ENCODE measurements at regions not wholly inside any gene's neighbourhood (a gene's known extent, or its start where the extent isn't known, plus 50 kb on each side); places are given as distances from the start of the nearest gene placed in this dataset.
"Not testable (repeated sequence)": the region's sequence is repeated elsewhere in the genome, so short reads cannot be mapped to it uniquely, and the experiment has no call there.

DNA sequence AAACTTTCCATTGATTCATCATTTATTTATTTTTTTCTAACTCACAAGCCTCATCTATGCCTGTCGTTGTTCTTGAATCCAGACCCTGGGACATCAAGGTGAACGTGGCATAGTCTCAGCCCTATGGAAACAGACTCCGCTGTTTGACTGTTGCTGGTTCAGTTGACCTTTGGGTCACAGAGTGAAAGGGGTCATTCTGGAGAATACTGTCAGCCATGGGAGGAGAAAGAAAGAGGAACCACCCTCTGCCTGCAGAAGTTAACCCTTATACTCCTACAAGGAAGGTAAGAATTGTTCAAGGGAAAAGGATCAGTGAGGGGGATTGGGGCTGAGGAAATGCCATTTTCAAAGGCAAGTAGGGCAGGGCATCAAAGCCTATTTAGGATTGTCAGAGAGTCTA lies 387.6 kb upstream of the MAF start:
- Histone ChIP-seq H3K18ac (ENCODE audit: low read depth in 1 of 2, low read length in 2 of 2) (no peak overlapping the region), H3K9me3 (ENCODE audit: control insufficient read depth, low read length) (no peaks in the 10 kb centered on the region), H2BK12ac (ENCODE audit: low read length in 2 of 2) (no peak overlapping the region), H3K36me3 (ENCODE audit: control insufficient read depth in 1 of 2, insufficient read depth in 2 of 2, low read depth in 1 of 2, low read length in 2 of 2) (no peaks in the 10 kb centered on the region), H2BK120ac (ENCODE audit: low read depth, low read length) (no peak overlapping the region), H4K8ac (ENCODE audit: low read length) (no peak overlapping the region), H3K4me3 (ENCODE audit: insufficient read depth in 1 of 2, low read depth in 1 of 2, low read length in 2 of 2) (no peak overlapping the region), H3K9ac (ENCODE audit: low read length) (no peak overlapping the region), H2BK5ac (ENCODE audit: low read depth, low read length, poor library complexity, severe bottlenecking) (no peak overlapping the region), H3K4ac (ENCODE audit: low read depth in 1 of 2, low read length in 2 of 2) (no peak overlapping the region), H3K27ac (ENCODE audit: low read length, poor library complexity, severe bottlenecking) (no peak overlapping the region), H3K4me2 (ENCODE audit: low read length, poor library complexity, severe bottlenecking) (no peak overlapping the region), H2AFZ (ENCODE audit: low read depth, low read length) (no peak overlapping the region), H3K79me1 (replicated peaks; ENCODE audit: low read length, poor library complexity, severe bottlenecking) (no peaks in the 10 kb centered on the region), H3K14ac (ENCODE audit: low read length in 2 of 2) (no peak overlapping the region), H4K91ac (ENCODE audit: low read length) (no peak overlapping the region), H2BK15ac (ENCODE audit: low read depth, poor library complexity, severe bottlenecking) (no peak overlapping the region), H3K23ac (ENCODE audit: low read length in 2 of 2) (no peak overlapping the region), H2AK5ac (ENCODE audit: low read length, severe bottlenecking) (no peak overlapping the region), H3K4me1 (ENCODE audit: control insufficient read depth, insufficient read depth, low read depth, low read length) (no peaks in the 10 kb centered on the region), H3K27me3 (ENCODE audit: control insufficient read depth in 1 of 2, insufficient read depth in 1 of 2, low read length in 2 of 2) (no peaks in the 10 kb centered on the region)
- no peak for DNase-seq
- WGBS: 85% methylated on average over 3 of the region's 3 CpGs

DNA sequence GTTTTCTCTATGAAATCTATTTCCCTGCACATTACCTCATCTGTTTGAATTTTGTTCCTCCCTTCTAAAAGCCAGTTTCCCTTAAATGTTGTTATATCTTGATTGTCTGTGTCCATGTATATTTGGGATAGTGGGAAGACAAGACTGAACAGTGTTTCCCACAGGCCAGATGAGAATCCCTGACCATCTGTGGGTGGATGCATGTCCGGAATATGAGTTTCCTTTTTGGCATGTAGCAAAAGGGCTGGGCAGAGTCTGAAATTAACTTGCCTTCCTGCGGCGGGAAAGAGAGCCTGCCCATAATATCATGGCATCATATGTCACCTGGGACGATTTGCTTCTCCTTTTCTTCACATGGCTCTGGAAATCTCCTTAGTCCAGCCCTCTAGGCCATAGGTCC lies 385.8 kb upstream of the MAF start:
- Histone ChIP-seq H3K4me1 (ENCODE audit: control insufficient read depth, insufficient read depth, low read depth, low read length) (no peaks in the 10 kb centered on the region), H3K27ac (ENCODE audit: low read length, poor library complexity, severe bottlenecking) (no peak overlapping the region), H3K27me3 (ENCODE audit: control insufficient read depth in 1 of 2, insufficient read depth in 1 of 2, low read length in 2 of 2) (no peaks in the 10 kb centered on the region), H3K18ac (ENCODE audit: low read depth in 1 of 2, low read length in 2 of 2) (no peak overlapping the region), H3K9ac (ENCODE audit: low read length) (no peak overlapping the region), H3K23ac (ENCODE audit: low read length in 2 of 2) (no peak overlapping the region), H4K91ac (ENCODE audit: low read length) (no peak overlapping the region), H3K4me3 (ENCODE audit: insufficient read depth in 1 of 2, low read depth in 1 of 2, low read length in 2 of 2) (no peak overlapping the region), H3K4ac (ENCODE audit: low read depth in 1 of 2, low read length in 2 of 2) (no peak overlapping the region), H2BK5ac (ENCODE audit: low read depth, low read length, poor library complexity, severe bottlenecking) (no peak overlapping the region), H2BK15ac (ENCODE audit: low read depth, poor library complexity, severe bottlenecking) (no peak overlapping the region), H4K8ac (ENCODE audit: low read length) (no peak overlapping the region), H3K9me3 (ENCODE audit: control insufficient read depth, low read length) (no peaks in the 10 kb centered on the region), H2AK5ac (ENCODE audit: low read length, severe bottlenecking) (no peak overlapping the region), H2AFZ (ENCODE audit: low read depth, low read length) (no peak overlapping the region), H3K36me3 (ENCODE audit: control insufficient read depth in 1 of 2, insufficient read depth in 2 of 2, low read depth in 1 of 2, low read length in 2 of 2) (no peaks in the 10 kb centered on the region), H3K14ac (ENCODE audit: low read length in 2 of 2) (no peak overlapping the region), H3K79me1 (replicated peaks; ENCODE audit: low read length, poor library complexity, severe bottlenecking) (no peaks in the 10 kb centered on the region), H3K4me2 (ENCODE audit: low read length, poor library complexity, severe bottlenecking) (no peak overlapping the region), H2BK120ac (ENCODE audit: low read depth, low read length) (no peak overlapping the region), H2BK12ac (ENCODE audit: low read length in 2 of 2) (no peak overlapping the region)
- WGBS: 83% methylated on average over 4 of the region's 4 CpGs
- DNase-seq: no peak

DNA sequence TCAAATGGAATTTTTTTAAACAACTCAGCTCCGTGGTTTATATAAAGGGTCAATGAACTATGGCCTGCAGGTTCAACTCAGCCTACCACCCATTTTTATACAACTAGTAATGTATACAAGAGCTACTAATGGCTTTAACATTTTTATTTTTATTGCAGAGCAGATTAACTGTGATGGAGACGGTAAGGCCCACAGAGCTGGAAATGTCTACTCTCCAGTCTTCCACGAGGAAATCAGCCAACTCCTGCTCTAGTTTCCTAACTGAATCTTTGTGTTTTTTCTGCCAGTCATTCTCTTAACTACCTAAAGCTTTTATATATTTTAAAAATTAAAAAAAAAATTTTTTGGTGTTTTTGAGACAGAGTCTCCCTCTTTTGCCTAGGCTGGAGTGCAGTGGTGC lies 385.1 kb upstream of the MAF start:
- Histone ChIP-seq H4K8ac (ENCODE audit: low read length) (no peak overlapping the region), H3K9me3 (ENCODE audit: control insufficient read depth, low read length) (no peaks in the 10 kb centered on the region), H2BK120ac (ENCODE audit: low read depth, low read length) (no peak overlapping the region), H2BK5ac (ENCODE audit: low read depth, low read length, poor library complexity, severe bottlenecking) (no peak overlapping the region), H3K23ac (ENCODE audit: low read length in 2 of 2) (no peak overlapping the region), H3K4me1 (ENCODE audit: control insufficient read depth, insufficient read depth, low read depth, low read length) (peaks cover 2% of the 10 kb centered on the region), H3K79me1 (replicated peaks; ENCODE audit: low read length, poor library complexity, severe bottlenecking) (no peaks in the 10 kb centered on the region), H2BK12ac (ENCODE audit: low read length in 2 of 2) (no peak overlapping the region), H3K36me3 (ENCODE audit: control insufficient read depth in 1 of 2, insufficient read depth in 2 of 2, low read depth in 1 of 2, low read length in 2 of 2) (no peaks in the 10 kb centered on the region), H3K9ac (ENCODE audit: low read length) (no peak overlapping the region), H2AK5ac (ENCODE audit: low read length, severe bottlenecking) (no peak overlapping the region), H4K91ac (ENCODE audit: low read length) (no peak overlapping the region), H3K14ac (ENCODE audit: low read length in 2 of 2) (no peak overlapping the region), H3K4ac (ENCODE audit: low read depth in 1 of 2, low read length in 2 of 2) (no peak overlapping the region), H3K27me3 (ENCODE audit: control insufficient read depth in 1 of 2, insufficient read depth in 1 of 2, low read length in 2 of 2) (no peaks in the 10 kb centered on the region), H3K4me3 (ENCODE audit: insufficient read depth in 1 of 2, low read depth in 1 of 2, low read length in 2 of 2) (no peak overlapping the region), H3K18ac (ENCODE audit: low read depth in 1 of 2, low read length in 2 of 2) (no peak overlapping the region), H2AFZ (ENCODE audit: low read depth, low read length) (no peak overlapping the region), H3K27ac (ENCODE audit: low read length, poor library complexity, severe bottlenecking) (no peak overlapping the region), H3K4me2 (ENCODE audit: low read length, poor library complexity, severe bottlenecking) (no peak overlapping the region), H2BK15ac (ENCODE audit: low read depth, poor library complexity, severe bottlenecking) (no peak overlapping the region)
- DNase-seq: no peak
- 94% methylated on average over 2 of the region's 3 CpGs for WGBS

DNA sequence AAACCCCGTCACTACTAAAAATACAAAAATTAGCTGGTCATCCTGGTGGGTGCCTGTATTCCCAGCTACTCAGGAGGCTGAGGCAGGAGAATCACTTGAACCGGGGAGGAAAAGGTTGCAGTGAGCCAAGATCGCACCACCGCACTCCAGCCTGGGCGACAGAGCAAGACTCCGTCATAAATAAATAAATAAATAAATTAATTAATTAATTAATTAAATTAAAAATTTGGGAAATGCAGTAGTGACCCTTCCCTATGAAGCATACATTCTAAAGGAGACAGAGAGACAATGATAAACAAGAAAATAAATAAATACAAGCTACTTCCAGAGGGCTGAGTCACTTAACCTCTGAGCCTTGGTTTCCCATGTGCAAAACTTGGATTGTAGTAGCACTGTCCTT lies 383.6 kb upstream of the MAF start:
- not testable (repeated sequence) for H3K4me3 ChIP-seq (ENCODE audit: insufficient read depth in 1 of 2, low read depth in 1 of 2, low read length in 2 of 2); H3K23ac ChIP-seq (ENCODE audit: low read length in 2 of 2); H4K91ac ChIP-seq (ENCODE audit: low read length); H3K79me1 ChIP-seq (replicated peaks; ENCODE audit: low read length, poor library complexity, severe bottlenecking); H2BK120ac ChIP-seq (ENCODE audit: low read depth, low read length); H2AK5ac ChIP-seq (ENCODE audit: low read length, severe bottlenecking); H3K9ac ChIP-seq (ENCODE audit: low read length); H2AFZ ChIP-seq (ENCODE audit: low read depth, low read length); H3K27me3 ChIP-seq (ENCODE audit: control insufficient read depth in 1 of 2, insufficient read depth in 1 of 2, low read length in 2 of 2); H3K4ac ChIP-seq (ENCODE audit: low read depth in 1 of 2, low read length in 2 of 2); H2BK5ac ChIP-seq (ENCODE audit: low read depth, low read length, poor library complexity, severe bottlenecking); H3K14ac ChIP-seq (ENCODE audit: low read length in 2 of 2); H3K18ac ChIP-seq (ENCODE audit: low read depth in 1 of 2, low read length in 2 of 2); H3K27ac ChIP-seq (ENCODE audit: low read length, poor library complexity, severe bottlenecking); H3K36me3 ChIP-seq (ENCODE audit: control insufficient read depth in 1 of 2, insufficient read depth in 2 of 2, low read depth in 1 of 2, low read length in 2 of 2); H2BK15ac ChIP-seq (ENCODE audit: low read depth, poor library complexity, severe bottlenecking); DNase-seq; H2BK12ac ChIP-seq (ENCODE audit: low read length in 2 of 2); H3K9me3 ChIP-seq (ENCODE audit: control insufficient read depth, low read length); H4K8ac ChIP-seq (ENCODE audit: low read length); H3K4me2 ChIP-seq (ENCODE audit: low read length, poor library complexity, severe bottlenecking); H3K4me1 ChIP-seq (ENCODE audit: control insufficient read depth, insufficient read depth, low read depth, low read length)
- WGBS: 100% methylated on average over 1 of the region's 6 CpGs
